Endothelial cell of umbilical vein (primary cell): ENCODE measurements at regions not wholly inside any gene's neighbourhood (a gene's known extent, or its start where the extent isn't known, plus 50 kb on each side); places are given as distances from the start of the nearest gene placed in this dataset.

Experiments used
- BruUV-seq: library from RNA; stranded (reverse); fragments of 400-500 nt; replicated peaks from 2 replicates; lab custom pipeline; 2021; lab: Mats Ljungman, UMichigan
- CTCF ChIA-PET: fragments of 300-600, 350-600 bp; sonication (Branson Sonifier 250); formaldehyde crosslinking; loops from one replicate; lab custom pipeline; 2021; ENCODE audit warnings: antibody characterized with exemption, inconsistent platforms; lab: Charles Lee
- POLR2A ChIA-PET: fragments of 300-600, 350-600 bp; sonication (Branson Sonifier 250); formaldehyde crosslinking; loops from one replicate; lab custom pipeline; 2021; ENCODE audit warnings: antibody characterized with exemption, inconsistent platforms; lab: Charles Lee
- DNase-seq: peaks from one replicate; pipeline ENCODE4 v3.0.0-alpha.2; 2011; ENCODE audit warnings: low read depth, low spot score
- FAIRE-seq: peaks from 2 replicates; lab custom pipeline; 2011; peaks lifted over from hg19 to GRCh38; lab: Jason Lieb, UNC
- H2AFZ ChIP-seq: 2 replicates; pipeline ENCODE4 v1.6.0; 2012; ENCODE audit warnings: low read depth, low read length, control low read depth, inconsistent platforms
- H3K27ac ChIP-seq: 2 replicates; pipeline ENCODE4 v1.5.1; 2011; ENCODE audit warnings: low read depth, mild to moderate bottlenecking, control low read depth, low read length, moderate library complexity; ENCODE audit not compliant: insufficient read depth
- H3K27me3 ChIP-seq, 2 experiments: 2 replicates each; pipeline versions ENCODE4 v1.6.0 to v1.6.1; 2011; ENCODE audit warnings: low read length in 2 of 2, mixed read lengths in 1 of 2; ENCODE audit not compliant: control insufficient read depth in 2 of 2, insufficient read depth in 2 of 2
- H3K36me3 ChIP-seq, 2 experiments: 2 replicates in 1 of 2; 3 replicates in 1 of 2; pipeline ENCODE4 v1.5.1; 2011; ENCODE audit warnings: low read length in 2 of 2, mild to moderate bottlenecking in 1 of 2, moderate library complexity in 1 of 2; ENCODE audit not compliant: control insufficient read depth in 2 of 2, insufficient read depth in 2 of 2; ENCODE audit errors: extremely low read depth in 1 of 2
- H3K4me1 ChIP-seq: 3 replicates; pipeline ENCODE4 v1.5.1; 2011; ENCODE audit warnings: mild to moderate bottlenecking, low read length; ENCODE audit not compliant: control insufficient read depth, insufficient read depth; ENCODE audit errors: extremely low read depth
- H3K4me2 ChIP-seq: 2 replicates; pipeline ENCODE4 v1.6.1; 2011; ENCODE audit warnings: low read length, control low read depth, mixed read lengths; ENCODE audit not compliant: insufficient read depth
- H3K4me3 ChIP-seq, 3 experiments: fragments of 200-600 bp in 1 of 3; sonication (generic), shearing (Covaris generic) in 1 of 3; replicated peaks in 1 of 3; 2 replicates each; pipeline ENCODE4 v1.5.1; 2011 to 2016; ENCODE audit warnings: control low read depth in 3 of 3, low read length in 3 of 3, mild to moderate bottlenecking in 2 of 3, inconsistent platforms in 1 of 3, low read depth in 1 of 3, moderate library complexity in 1 of 3; ENCODE audit not compliant: insufficient read depth in 1 of 3
- H3K79me2 ChIP-seq: 2 replicates; pipeline ENCODE4 v1.6.0; 2012; ENCODE audit warnings: low read length, inconsistent platforms; ENCODE audit not compliant: control insufficient read depth, insufficient read depth
- H3K9ac ChIP-seq: replicated peaks from 2 replicates; pipeline ENCODE3; 2011; ENCODE audit warnings: low read length, control low read depth; ENCODE audit not compliant: insufficient read depth; ENCODE audit errors: extremely low read depth
- H3K9me1 ChIP-seq: replicated peaks from 3 replicates; pipeline ENCODE4 v1.6.0; 2011; ENCODE audit warnings: mild to moderate bottlenecking, low read length; ENCODE audit not compliant: control insufficient read depth, insufficient read depth; ENCODE audit errors: extremely low read depth
- H3K9me3 ChIP-seq: replicated peaks from 2 replicates; pipeline ENCODE4 v1.5.1; 2012; ENCODE audit warnings: low read length, inconsistent platforms; ENCODE audit not compliant: control insufficient read depth, insufficient read depth
- H4K20me1 ChIP-seq: replicated peaks from 2 replicates; pipeline ENCODE3; 2011; ENCODE audit warnings: mild to moderate bottlenecking, low read length; ENCODE audit not compliant: control insufficient read depth, insufficient read depth; ENCODE audit errors: extremely low read depth
- EZH2 ChIP-seq: IDR thresholded peaks from 2 replicates; pipeline ENCODE4 v1.6.1; 2012; ENCODE audit warnings: borderline replicate concordance, low read depth, mild to moderate bottlenecking, moderate library complexity, low read length, inconsistent platforms; ENCODE audit not compliant: severe bottlenecking
- FOS ChIP-seq: IDR thresholded peaks from 2 replicates; pipeline ENCODE4 v1.6.1; 2011; ENCODE audit warnings: mild to moderate bottlenecking, low read length, moderate library complexity, borderline replicate concordance; ENCODE audit not compliant: insufficient read depth
- GATA2 ChIP-seq: IDR thresholded peaks from 2 replicates; pipeline ENCODE4 v1.7.0; 2011; ENCODE audit warnings: low read depth, mild to moderate bottlenecking, moderate library complexity, mixed read lengths, low read length; ENCODE audit not compliant: insufficient read length, insufficient read depth
- MYC ChIP-seq: IDR thresholded peaks from one replicate; pipeline ENCODE4 v1.6.1; 2011; ENCODE audit warnings: mild to moderate bottlenecking, low read depth, low read length
- POLR2A ChIP-seq: IDR thresholded peaks from 2 replicates; pipeline ENCODE4 v1.6.1; 2012; ENCODE audit warnings: low read depth, mild to moderate bottlenecking, control low read depth, low read length
- POLR2AphosphoS5 ChIP-seq: IDR thresholded peaks from 2 replicates; pipeline ENCODE4 v1.6.1; 2012; ENCODE audit warnings: low read depth, mild to moderate bottlenecking, control low read depth, low read length, moderate library complexity; ENCODE audit not compliant: insufficient read depth
- dilution Hi-C: fragments of 300-500 bp; cut with MboI; formaldehyde crosslinking; loops from one replicate; pipeline ENCODE4 v1.15.0; 2019; ENCODE audit warnings: low sequenced_read_pairs; ENCODE audit not compliant: extremely low pct_ligation_motif_present
- intact Hi-C: fragments of 100-400 bp; cut with micrococcal nuclease; formaldehyde crosslinking; loops from one replicate; pipeline ENCODE4 v1.10.0; 2022
- TF ChIP-seq, protein P1 (sequence below), 2 donors: IDR thresholded peaks; 1 replicate in 1 of 2; 2 replicates in 1 of 2; pipeline ENCODE4 v1.5.1; 2011; ENCODE audit warnings: low read length in 2 of 2, mild to moderate bottlenecking in 2 of 2, moderate library complexity in 2 of 2, control low read depth in 1 of 2, inconsistent platforms in 1 of 2, low read depth in 1 of 2; ENCODE audit not compliant: insufficient read depth in 1 of 2; ENCODE audit errors: extremely low read depth in 1 of 2
- TF ChIP-seq, protein P2 (sequence below): IDR thresholded peaks from 2 replicates; pipeline ENCODE4 v1.6.1; 2011; ENCODE audit not compliant: insufficient read depth, insufficient read length

DNA sequence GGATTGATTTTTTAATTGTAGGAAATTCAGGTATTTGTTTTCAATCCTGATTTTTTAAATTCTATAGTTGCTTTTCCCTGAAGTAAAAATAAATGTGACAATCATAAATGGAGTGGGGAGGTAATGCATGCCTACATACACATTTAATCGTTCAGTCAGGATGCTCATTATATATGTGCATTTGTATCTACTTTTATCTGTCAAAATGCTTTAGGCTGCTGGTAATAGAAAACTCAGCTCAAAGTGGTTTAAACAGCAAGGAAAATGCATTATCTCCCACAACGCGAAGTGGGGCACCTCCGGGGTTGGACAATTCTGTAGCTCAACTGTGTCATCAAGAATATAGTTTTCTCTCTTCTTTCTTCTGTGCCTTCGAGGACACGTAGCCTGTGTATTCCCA is 116.4 kb upstream of the SASH1 start:
- Histone ChIP-seq H3K27me3 (no peaks in the 10 kb centered on the region), H3K4me3 (no peak overlapping the region), H3K9me3 (no peaks in the 10 kb centered on the region), H3K36me3 (no peaks in the 10 kb centered on the region), H3K27ac (no peak overlapping the region), H3K9ac (no peak overlapping the region), H2AFZ (no peak overlapping the region), H3K4me2 (no peak overlapping the region), H4K20me1 (no peaks in the 10 kb centered on the region), H3K4me1 (no peaks in the 10 kb centered on the region), H3K79me2 (no peaks in the 10 kb centered on the region), H3K9me1 (no peaks in the 10 kb centered on the region)
- dilution Hi-C loops (no loop called here), intact Hi-C loops (no loop called here)
- ChIA-PET POLR2A (no interaction called here), CTCF (interaction anchor here (1.3 kb wide), 1 partner anchor 12 kb away, joined by 3 read pairs; no protein-coding TSS in a partner anchor)
- no peak for TF ChIP-seq EZH2
- TF ChIP-seq GATA2: no peak
- no peak for TF ChIP-seq POLR2A
- TF ChIP-seq, protein P1, sequence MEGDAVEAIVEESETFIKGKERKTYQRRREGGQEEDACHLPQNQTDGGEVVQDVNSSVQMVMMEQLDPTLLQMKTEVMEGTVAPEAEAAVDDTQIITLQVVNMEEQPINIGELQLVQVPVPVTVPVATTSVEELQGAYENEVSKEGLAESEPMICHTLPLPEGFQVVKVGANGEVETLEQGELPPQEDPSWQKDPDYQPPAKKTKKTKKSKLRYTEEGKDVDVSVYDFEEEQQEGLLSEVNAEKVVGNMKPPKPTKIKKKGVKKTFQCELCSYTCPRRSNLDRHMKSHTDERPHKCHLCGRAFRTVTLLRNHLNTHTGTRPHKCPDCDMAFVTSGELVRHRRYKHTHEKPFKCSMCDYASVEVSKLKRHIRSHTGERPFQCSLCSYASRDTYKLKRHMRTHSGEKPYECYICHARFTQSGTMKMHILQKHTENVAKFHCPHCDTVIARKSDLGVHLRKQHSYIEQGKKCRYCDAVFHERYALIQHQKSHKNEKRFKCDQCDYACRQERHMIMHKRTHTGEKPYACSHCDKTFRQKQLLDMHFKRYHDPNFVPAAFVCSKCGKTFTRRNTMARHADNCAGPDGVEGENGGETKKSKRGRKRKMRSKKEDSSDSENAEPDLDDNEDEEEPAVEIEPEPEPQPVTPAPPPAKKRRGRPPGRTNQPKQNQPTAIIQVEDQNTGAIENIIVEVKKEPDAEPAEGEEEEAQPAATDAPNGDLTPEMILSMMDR (IDR thresholded peaks at IDR 0.05; ENCODE audit: extremely low read depth in 1 of 2, insufficient read depth in 1 of 2, low read depth in 1 of 2, low read length in 2 of 2): no peak
- TF ChIP-seq, protein P2, sequence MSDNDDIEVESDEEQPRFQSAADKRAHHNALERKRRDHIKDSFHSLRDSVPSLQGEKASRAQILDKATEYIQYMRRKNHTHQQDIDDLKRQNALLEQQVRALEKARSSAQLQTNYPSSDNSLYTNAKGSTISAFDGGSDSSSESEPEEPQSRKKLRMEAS: no peak
- FAIRE-seq: no peak
- BruUV-seq: no TSS peak
- no peak for DNase-seq

DNA sequence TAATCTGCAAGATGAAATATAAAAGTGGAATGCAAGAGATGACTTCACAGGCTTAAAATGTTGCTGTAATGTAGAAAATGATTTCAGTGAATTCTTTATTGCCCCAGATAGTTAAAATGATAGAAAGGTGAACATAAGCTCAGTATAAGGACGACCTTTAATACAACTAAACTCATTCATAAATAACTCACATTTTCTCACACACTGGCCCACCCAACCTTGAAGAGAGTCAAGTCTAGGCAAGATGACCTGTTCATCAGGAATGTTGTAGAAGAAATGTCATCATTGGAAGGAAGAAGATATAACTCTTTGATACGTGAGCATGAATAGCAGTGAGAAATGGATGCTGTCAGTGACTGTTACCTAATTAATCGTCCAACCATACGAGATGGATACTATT is 111.1 kb upstream of the SASH1 start:
- H3K9me1 ChIP-seq: no peaks in the 10 kb centered on the region
- no peak for FAIRE-seq
- no peaks in the 10 kb centered on the region for H3K27me3 ChIP-seq
- H3K9ac ChIP-seq: no peak overlapping the region
- H4K20me1 ChIP-seq: no peaks in the 10 kb centered on the region
- intact Hi-C loops: no loop called here
- H3K9me3 ChIP-seq: no peaks in the 10 kb centered on the region
- ChIA-PET POLR2A (no interaction called here), CTCF (interaction anchor here (1.2 kb wide), 1 partner anchor 14 kb away, joined by 5 read pairs; no protein-coding TSS in a partner anchor)
- no peak overlapping the region for H2AFZ ChIP-seq
- no peaks in the 10 kb centered on the region for H3K79me2 ChIP-seq
- no peak overlapping the region for H3K27ac ChIP-seq
- dilution Hi-C loops: no loop called here
- TF ChIP-seq MYC (no peak), POLR2A (no peak), POLR2AphosphoS5 (no peak), FOS (no peak), GATA2 (no peak)
- no peaks in the 10 kb centered on the region for H3K36me3 ChIP-seq
- BruUV-seq: no TSS peak
- DNase-seq: no peak
- no peak overlapping the region for H3K4me2 ChIP-seq
- no peak overlapping the region for H3K4me3 ChIP-seq
- H3K4me1 ChIP-seq: peaks cover 5% of the 10 kb centered on the region
